Keratinocyte (primary cell): ENCODE measurements at regions not wholly inside any gene's neighbourhood (a gene's known extent, or its start where the extent isn't known, plus 50 kb on each side); places are given as distances from the start of the nearest gene placed in this dataset.

Source experiments
- DNase-seq: peaks from one replicate; pipeline ENCODE4 v3.0.0-alpha.2; 2011; ENCODE audit warnings: low read depth, missing footprints, low spot score
- FAIRE-seq: peaks from 2 replicates; lab custom pipeline; 2011; peaks lifted over from hg19 to GRCh38; lab: Jason Lieb, UNC
- H2AFZ ChIP-seq: 2 replicates; pipeline ENCODE4 v1.6.0; 2012; ENCODE audit warnings: low read length, control low read depth, inconsistent platforms; ENCODE audit not compliant: control insufficient read depth
- H3K27ac ChIP-seq: 2 replicates; pipeline ENCODE4 v1.5.1; 2011; ENCODE audit warnings: low read length; ENCODE audit not compliant: control insufficient read depth, insufficient read depth
- H3K27me3 ChIP-seq: 3 replicates; pipeline ENCODE4 v1.6.0; 2011; ENCODE audit warnings: low read length; ENCODE audit not compliant: control insufficient read depth, insufficient read depth; ENCODE audit errors: extremely low read depth
- H3K36me3 ChIP-seq, 2 experiments: 2 replicates in 1 of 2; 3 replicates in 1 of 2; pipeline ENCODE4 v1.5.1; 2011; ENCODE audit warnings: low read length in 2 of 2, mild to moderate bottlenecking in 1 of 2; ENCODE audit not compliant: control insufficient read depth in 2 of 2, insufficient read depth in 2 of 2; ENCODE audit errors: extremely low read depth in 1 of 2
- H3K4me1 ChIP-seq: 3 replicates; pipeline ENCODE4 v1.5.1; 2011; ENCODE audit warnings: low read length; ENCODE audit not compliant: control insufficient read depth, insufficient read depth; ENCODE audit errors: extremely low read depth
- H3K4me2 ChIP-seq: 3 replicates; pipeline ENCODE4 v1.6.0; 2011; ENCODE audit warnings: low read depth, low read length; ENCODE audit not compliant: control insufficient read depth, insufficient read depth; ENCODE audit errors: extremely low read depth
- H3K4me3 ChIP-seq, 3 experiments: fragments of 200-600 bp in 1 of 3; sonication (generic) in 1 of 3; 2 replicates in 2 of 3; 3 replicates in 1 of 3; pipeline ENCODE4 v1.5.1; 2011 to 2016; ENCODE audit warnings: low read length in 3 of 3, mild to moderate bottlenecking in 3 of 3, control low read depth in 2 of 3, inconsistent platforms in 1 of 3, low read depth in 1 of 3, mixed read lengths in 1 of 3, mixed run types in 1 of 3, moderate library complexity in 1 of 3; ENCODE audit not compliant: control insufficient read depth in 2 of 3, insufficient read depth in 2 of 3; ENCODE audit errors: extremely low read depth in 1 of 3
- H3K79me2 ChIP-seq: 2 replicates; pipeline ENCODE4 v1.6.0; 2012; ENCODE audit warnings: low read length; ENCODE audit not compliant: control insufficient read depth, insufficient read depth
- H3K9ac ChIP-seq: 3 replicates; pipeline ENCODE4 v1.6.0; 2011; ENCODE audit warnings: low read length; ENCODE audit not compliant: control insufficient read depth, insufficient read depth; ENCODE audit errors: extremely low read depth
- H3K9me1 ChIP-seq: 3 replicates; pipeline ENCODE4 v1.6.0; 2011; ENCODE audit warnings: low read length; ENCODE audit not compliant: control insufficient read depth, insufficient read depth; ENCODE audit errors: extremely low read depth
- H3K9me3 ChIP-seq: 2 replicates; pipeline ENCODE4 v1.5.1; 2012; ENCODE audit warnings: low read depth, low read length; ENCODE audit not compliant: control insufficient read depth
- H4K20me1 ChIP-seq: 3 replicates; pipeline ENCODE4 v1.6.0; 2011; ENCODE audit warnings: low read length; ENCODE audit not compliant: control insufficient read depth, insufficient read depth; ENCODE audit errors: extremely low read depth
- CTCF ChIP-seq, 3 experiments: IDR thresholded peaks in 1 of 3; conservative IDR thresholded peaks in 1 of 3; optimal IDR thresholded peaks in 1 of 3; 2 replicates in 2 of 3; 3 replicates in 1 of 3; pipeline versions ENCODE3 to v1.5.1; 2011; ENCODE audit warnings: low read length in 3 of 3, mild to moderate bottlenecking in 3 of 3, moderate library complexity in 2 of 3, control low read depth in 1 of 3, inconsistent platforms in 1 of 3; ENCODE audit not compliant: insufficient read depth in 2 of 3; ENCODE audit errors: extremely low read depth in 1 of 3
- EZH2 ChIP-seq: IDR thresholded peaks from one replicate; pipeline ENCODE4 v1.6.1; 2012; ENCODE audit warnings: inconsistent platforms, mild to moderate bottlenecking, low read length, moderate library complexity
- dilution Hi-C: fragments of 300-500 bp; cut with MboI; formaldehyde crosslinking; loops from one replicate; pipeline ENCODE4 v1.7.0; 2020; ENCODE audit warnings: low sequenced_read_pairs; ENCODE audit not compliant: extremely low pct_ligation_motif_present

- Histone ChIP-seq H3K9me3 (no peaks in the 10 kb centered on the region), H3K4me3 (peak overlapping the region in 2 of 3 experiments; percentile 56 to 64), H3K79me2 (no peaks in the 10 kb centered on the region), H2AFZ (no peak overlapping the region), H3K4me2 (peak overlapping the region; percentile 88), H3K36me3 (peaks cover 0 to 3% of the 10 kb centered on the region in 2 experiments), H3K27me3 (no peaks in the 10 kb centered on the region), H3K27ac (peak overlapping the region; percentile 67), H3K9me1 (no peaks in the 10 kb centered on the region), H3K4me1 (peaks cover 69% of the 10 kb centered on the region), H3K9ac (peak overlapping the region; percentile 50), H4K20me1 (no peaks in the 10 kb centered on the region)
- DNase-seq (no peak), FAIRE-seq (peak; percentile 95)
- dilution Hi-C loops = no loop called here
- no peak for TF ChIP-seq CTCF (optimal IDR thresholded peaks at IDR 0.05 in 1 of 3, IDR thresholded peaks at IDR 0.05 in 1 of 3, conservative IDR thresholded peaks at IDR 0.05 in 1 of 3; ENCODE audit: extremely low read depth in 1 of 3, insufficient read depth in 2 of 3, low read length in 3 of 3)
- no peak for TF ChIP-seq EZH2
Measured at GRCh38 chr9:676780-677438, 164.6 kb upstream of the DMRT1 start.

- H3K9me1 ChIP-seq = no peaks in the 10 kb centered on the region
- dilution Hi-C loops = no loop called here
- no peak for TF ChIP-seq CTCF (optimal IDR thresholded peaks at IDR 0.05 in 1 of 3, IDR thresholded peaks at IDR 0.05 in 1 of 3, conservative IDR thresholded peaks at IDR 0.05 in 1 of 3; ENCODE audit: extremely low read depth in 1 of 3, insufficient read depth in 2 of 3, low read length in 3 of 3)
- no peak for TF ChIP-seq EZH2
- no peaks in the 10 kb centered on the region for H4K20me1 ChIP-seq
- no peaks in the 10 kb centered on the region for H3K79me2 ChIP-seq
- H3K27ac ChIP-seq = peak overlapping the region; percentile 67
- H3K36me3 ChIP-seq = peaks cover 0 to 3% of the 10 kb centered on the region in 2 experiments
- no peak overlapping the region for H2AFZ ChIP-seq
- FAIRE-seq = peak; percentile 69
- no peak for DNase-seq
- peak overlapping the region in 2 of 3 experiments; percentile 56 to 64 for H3K4me3 ChIP-seq
- H3K27me3 ChIP-seq = no peaks in the 10 kb centered on the region
- peak overlapping the region; percentile 88 for H3K4me2 ChIP-seq
- no peaks in the 10 kb centered on the region for H3K9me3 ChIP-seq
- peaks cover 63% of the 10 kb centered on the region for H3K4me1 ChIP-seq
- peak overlapping the region; percentile 50 for H3K9ac ChIP-seq
Measured at GRCh38 chr9:677461-678097, 163.9 kb upstream of the DMRT1 start.
